GM23338 (cell line): ENCODE measurements at regions not wholly inside any gene's neighbourhood (a gene's known extent, or its start where the extent isn't known, plus 50 kb on each side); places are given as distances from the start of the nearest gene placed in this dataset.

Source experiments
- ATAC-seq: fragments of 200-7000 bp; cut with Tn5 transposase; 3 replicates; pipeline ENCODE4 v1.9.1; 2020
- DNase-seq: peaks from one replicate; pipeline ENCODE4 v3.0.0-alpha.2; 2015; ENCODE audit warnings: low spot score
- H2AFZ ChIP-seq: fragments of 200-600 bp; sonication (generic); 2 replicates; pipeline ENCODE4 v1.8.0; 2016; ENCODE audit warnings: antibody characterized with exemption, mild to moderate bottlenecking, moderate library complexity
- H3F3A ChIP-seq: fragments of 200-600 bp; sonication (generic); replicated peaks from 2 replicates; pipeline ENCODE4 v1.8.0; 2017; ENCODE audit warnings: antibody characterized with exemption, mixed run types, low read depth
- H3K27ac ChIP-seq: fragments of 200-600 bp; sonication (generic); 2 replicates; pipeline ENCODE4 v1.6.1; 2016; ENCODE audit warnings: low read depth
- H3K27me3 ChIP-seq: fragments of 200-600 bp; sonication (generic); 2 replicates; pipeline ENCODE4 v1.8.0; 2016; ENCODE audit warnings: mild to moderate bottlenecking, mixed run types, moderate library complexity; ENCODE audit not compliant: insufficient read depth
- H3K36me3 ChIP-seq: fragments of 200-600 bp; sonication (generic); 2 replicates; pipeline ENCODE4 v1.8.0; 2016; ENCODE audit warnings: mild to moderate bottlenecking; ENCODE audit not compliant: insufficient read depth
- H3K4me1 ChIP-seq: fragments of 200-600 bp; sonication (generic); 2 replicates; pipeline ENCODE4 v1.8.0; 2016; ENCODE audit warnings: mild to moderate bottlenecking, moderate library complexity; ENCODE audit not compliant: insufficient read depth
- H3K4me2 ChIP-seq: fragments of 200-600 bp; sonication (generic); 2 replicates; pipeline ENCODE4 v1.7.1; 2017; ENCODE audit warnings: mixed run types
- H3K4me3 ChIP-seq: fragments of 200-600 bp; sonication (generic); 2 replicates; pipeline ENCODE4 v1.6.1; 2016; ENCODE audit warnings: mixed run types
- H3K79me2 ChIP-seq: fragments of 200-600 bp; sonication (generic); replicated peaks from 2 replicates; pipeline ENCODE4 v1.8.0; 2017; ENCODE audit warnings: mild to moderate bottlenecking; ENCODE audit not compliant: insufficient read depth
- H3K9me2 ChIP-seq: fragments of 200-600 bp; sonication (generic); 2 replicates; pipeline ENCODE4 v1.8.0; 2017; ENCODE audit not compliant: insufficient read depth
- H4K20me1 ChIP-seq: fragments of 200-600 bp; sonication (generic); replicated peaks from 2 replicates; pipeline ENCODE4 v1.8.0; 2017; ENCODE audit warnings: mild to moderate bottlenecking; ENCODE audit not compliant: insufficient read depth
- H3K27ac Mint-ChIP-seq: 2 replicates; pipeline ENCODE4 v1.8.0; 2020; ENCODE audit warnings: inconsistent platforms, mild to moderate bottlenecking, moderate library complexity, mixed read lengths
- H3K27me3 Mint-ChIP-seq: 3 replicates; pipeline ENCODE4 v1.8.0; 2022; ENCODE audit warnings: low read depth, mild to moderate bottlenecking, moderate library complexity, mixed read lengths, inconsistent platforms; ENCODE audit not compliant: insufficient read depth, poor library complexity
- H3K36me3 Mint-ChIP-seq: 3 replicates; pipeline ENCODE4 v1.8.0; 2021; ENCODE audit warnings: low read depth, mild to moderate bottlenecking, inconsistent platforms, moderate library complexity, mixed read lengths
- H3K4me1 Mint-ChIP-seq: 3 replicates; pipeline ENCODE4 v1.8.0; 2020; ENCODE audit warnings: mild to moderate bottlenecking, inconsistent platforms, mixed read lengths
- H3K4me3 Mint-ChIP-seq: 3 replicates; pipeline ENCODE4 v1.8.0; 2021; ENCODE audit warnings: moderate library complexity, mild to moderate bottlenecking, inconsistent platforms, mixed read lengths
- H3K9me3 Mint-ChIP-seq: 3 replicates; pipeline ENCODE4 v1.8.0; 2020; ENCODE audit warnings: moderate library complexity, mild to moderate bottlenecking, inconsistent platforms, mixed read lengths
- CREB1 ChIP-seq: fragments of 250-450 bp; sonication (Bioruptor Pico); IDR thresholded peaks from 2 replicates; pipeline ENCODE4 v1.5.0; 2020; ENCODE audit warnings: low read depth, mild to moderate bottlenecking, moderate library complexity
- CTCF ChIP-seq, 2 experiments: fragments of 200-600 bp in 1 of 2; sonication (generic) in 1 of 2; conservative IDR thresholded peaks; 2 replicates each; pipeline versions ENCODE4 v1.5.1 to v1.6.1; 2016 to 2017; ENCODE audit warnings: antibody characterized with exemption in 2 of 2, low read depth in 2 of 2, mild to moderate bottlenecking in 2 of 2, moderate library complexity in 1 of 2
- EZH2 ChIP-seq: fragments of 200-600 bp; sonication (generic); IDR thresholded peaks from one replicate; pipeline ENCODE4 v1.8.0; 2017; ENCODE audit warnings: antibody characterized with exemption, mild to moderate bottlenecking, low read depth; ENCODE audit not compliant: unreplicated experiment
- EZH2phosphoT487 ChIP-seq: fragments of 200-600 bp; sonication (generic); IDR thresholded peaks from one replicate; pipeline ENCODE4 v1.8.1; 2018; ENCODE audit warnings: antibody characterized with exemption; ENCODE audit not compliant: unreplicated experiment
- JUNB ChIP-seq: IDR thresholded peaks from one replicate; pipeline ENCODE4 v1.6.1; 2016; ENCODE audit warnings: antibody characterized with exemption; ENCODE audit not compliant: unreplicated experiment
- NANOG ChIP-seq: IDR thresholded peaks from 2 replicates; pipeline ENCODE4 v1.6.1; 2016; ENCODE audit warnings: antibody characterized with exemption, borderline replicate concordance
- POLR2AphosphoS5 ChIP-seq: IDR thresholded peaks from 2 replicates; pipeline ENCODE4 v1.6.1; 2016; ENCODE audit warnings: antibody characterized with exemption, low read depth
- ZNF114 ChIP-seq: fragments of 250-450 bp; sonication (Bioruptor Pico); IDR thresholded peaks from 2 replicates; pipeline ENCODE4 v1.5.0; 2020; ENCODE audit warnings: mild to moderate bottlenecking, moderate library complexity
- ZNF331 ChIP-seq: fragments of 250-450 bp; sonication (Bioruptor Pico); IDR thresholded peaks from 2 replicates; pipeline ENCODE4 v1.5.0; 2020; ENCODE audit warnings: low read depth, mild to moderate bottlenecking, moderate library complexity
- TF ChIP-seq, protein P1 (sequence below): IDR thresholded peaks from 2 replicates; pipeline ENCODE4 v1.6.1; 2016; ENCODE audit warnings: antibody characterized with exemption
- TF ChIP-seq, protein P2 (sequence below): fragments of 250-450 bp; sonication (Bioruptor Pico); IDR thresholded peaks from 2 replicates; pipeline ENCODE4 v1.5.0; 2020; ENCODE audit warnings: mild to moderate bottlenecking, moderate library complexity

- Mint-ChIP-seq H3K36me3 (no peaks in the 10 kb centered on the region), H3K4me3 (no peak overlapping the region), H3K27me3 (no peaks in the 10 kb centered on the region), H3K4me1 (no peaks in the 10 kb centered on the region), H3K9me3 (no peaks in the 10 kb centered on the region), H3K27ac (no peak overlapping the region)
- TF ChIP-seq, protein P1, sequence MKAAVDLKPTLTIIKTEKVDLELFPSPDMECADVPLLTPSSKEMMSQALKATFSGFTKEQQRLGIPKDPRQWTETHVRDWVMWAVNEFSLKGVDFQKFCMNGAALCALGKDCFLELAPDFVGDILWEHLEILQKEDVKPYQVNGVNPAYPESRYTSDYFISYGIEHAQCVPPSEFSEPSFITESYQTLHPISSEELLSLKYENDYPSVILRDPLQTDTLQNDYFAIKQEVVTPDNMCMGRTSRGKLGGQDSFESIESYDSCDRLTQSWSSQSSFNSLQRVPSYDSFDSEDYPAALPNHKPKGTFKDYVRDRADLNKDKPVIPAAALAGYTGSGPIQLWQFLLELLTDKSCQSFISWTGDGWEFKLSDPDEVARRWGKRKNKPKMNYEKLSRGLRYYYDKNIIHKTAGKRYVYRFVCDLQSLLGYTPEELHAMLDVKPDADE, result no peak
- TF ChIP-seq JUNB (no peak), EZH2 (no peak), POLR2AphosphoS5 (no peak), NANOG (no peak), CTCF (conservative IDR thresholded peaks at IDR 0.05; ENCODE audit: low read depth in 2 of 2) (no peak), ZNF331 (CRISPR knock-in tag) (no peak), ZNF114 (no peak), CREB1 (CRISPR knock-in tag) (no peak), EZH2phosphoT487 (no peak)
- TF ChIP-seq, protein P2, sequence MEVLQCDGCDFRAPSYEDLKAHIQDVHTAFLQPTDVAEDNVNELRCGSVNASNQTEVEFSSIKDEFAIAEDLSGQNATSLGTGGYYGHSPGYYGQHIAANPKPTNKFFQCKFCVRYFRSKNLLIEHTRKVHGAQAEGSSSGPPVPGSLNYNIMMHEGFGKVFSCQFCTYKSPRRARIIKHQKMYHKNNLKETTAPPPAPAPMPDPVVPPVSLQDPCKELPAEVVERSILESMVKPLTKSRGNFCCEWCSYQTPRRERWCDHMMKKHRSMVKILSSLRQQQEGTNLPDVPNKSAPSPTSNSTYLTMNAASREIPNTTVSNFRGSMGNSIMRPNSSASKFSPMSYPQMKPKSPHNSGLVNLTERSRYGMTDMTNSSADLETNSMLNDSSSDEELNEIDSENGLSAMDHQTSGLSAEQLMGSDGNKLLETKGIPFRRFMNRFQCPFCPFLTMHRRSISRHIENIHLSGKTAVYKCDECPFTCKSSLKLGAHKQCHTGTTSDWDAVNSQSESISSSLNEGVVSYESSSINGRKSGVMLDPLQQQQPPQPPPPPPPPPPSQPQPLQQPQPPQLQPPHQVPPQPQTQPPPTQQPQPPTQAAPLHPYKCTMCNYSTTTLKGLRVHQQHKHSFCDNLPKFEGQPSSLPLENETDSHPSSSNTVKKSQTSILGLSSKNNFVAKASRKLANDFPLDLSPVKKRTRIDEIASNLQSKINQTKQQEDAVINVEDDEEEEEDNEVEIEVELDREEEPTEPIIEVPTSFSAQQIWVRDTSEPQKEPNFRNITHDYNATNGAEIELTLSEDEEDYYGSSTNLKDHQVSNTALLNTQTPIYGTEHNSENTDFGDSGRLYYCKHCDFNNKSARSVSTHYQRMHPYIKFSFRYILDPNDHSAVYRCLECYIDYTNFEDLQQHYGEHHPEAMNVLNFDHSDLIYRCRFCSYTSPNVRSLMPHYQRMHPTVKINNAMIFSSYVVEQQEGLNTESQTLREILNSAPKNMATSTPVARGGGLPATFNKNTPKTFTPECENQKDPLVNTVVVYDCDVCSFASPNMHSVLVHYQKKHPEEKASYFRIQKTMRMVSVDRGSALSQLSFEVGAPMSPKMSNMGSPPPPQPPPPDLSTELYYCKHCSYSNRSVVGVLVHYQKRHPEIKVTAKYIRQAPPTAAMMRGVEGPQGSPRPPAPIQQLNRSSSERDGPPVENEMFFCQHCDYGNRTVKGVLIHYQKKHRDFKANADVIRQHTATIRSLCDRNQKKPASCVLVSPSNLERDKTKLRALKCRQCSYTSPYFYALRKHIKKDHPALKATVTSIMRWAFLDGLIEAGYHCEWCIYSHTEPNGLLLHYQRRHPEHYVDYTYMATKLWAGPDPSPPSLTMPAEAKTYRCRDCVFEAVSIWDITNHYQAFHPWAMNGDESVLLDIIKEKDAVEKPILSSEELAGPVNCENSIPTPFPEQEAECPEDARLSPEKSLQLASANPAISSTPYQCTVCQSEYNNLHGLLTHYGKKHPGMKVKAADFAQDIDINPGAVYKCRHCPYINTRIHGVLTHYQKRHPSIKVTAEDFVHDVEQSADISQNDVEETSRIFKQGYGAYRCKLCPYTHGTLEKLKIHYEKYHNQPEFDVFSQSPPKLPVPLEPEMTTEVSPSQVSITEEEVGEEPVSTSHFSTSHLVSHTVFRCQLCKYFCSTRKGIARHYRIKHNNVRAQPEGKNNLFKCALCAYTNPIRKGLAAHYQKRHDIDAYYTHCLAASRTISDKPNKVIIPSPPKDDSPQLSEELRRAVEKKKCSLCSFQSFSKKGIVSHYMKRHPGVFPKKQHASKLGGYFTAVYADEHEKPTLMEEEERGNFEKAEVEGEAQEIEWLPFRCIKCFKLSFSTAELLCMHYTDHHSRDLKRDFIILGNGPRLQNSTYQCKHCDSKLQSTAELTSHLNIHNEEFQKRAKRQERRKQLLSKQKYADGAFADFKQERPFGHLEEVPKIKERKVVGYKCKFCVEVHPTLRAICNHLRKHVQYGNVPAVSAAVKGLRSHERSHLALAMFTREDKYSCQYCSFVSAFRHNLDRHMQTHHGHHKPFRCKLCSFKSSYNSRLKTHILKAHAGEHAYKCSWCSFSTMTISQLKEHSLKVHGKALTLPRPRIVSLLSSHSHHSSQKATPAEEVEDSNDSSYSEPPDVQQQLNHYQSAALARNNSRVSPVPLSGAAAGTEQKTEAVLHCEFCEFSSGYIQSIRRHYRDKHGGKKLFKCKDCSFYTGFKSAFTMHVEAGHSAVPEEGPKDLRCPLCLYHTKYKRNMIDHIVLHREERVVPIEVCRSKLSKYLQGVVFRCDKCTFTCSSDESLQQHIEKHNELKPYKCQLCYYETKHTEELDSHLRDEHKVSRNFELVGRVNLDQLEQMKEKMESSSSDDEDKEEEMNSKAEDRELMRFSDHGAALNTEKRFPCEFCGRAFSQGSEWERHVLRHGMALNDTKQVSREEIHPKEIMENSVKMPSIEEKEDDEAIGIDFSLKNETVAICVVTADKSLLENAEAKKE (CRISPR knock-in tag), result no peak
- no peaks in the 10 kb centered on the region for H3K36me3 ChIP-seq
- H3K4me3 ChIP-seq, result no peak overlapping the region
- no peaks in the 10 kb centered on the region for H3K9me2 ChIP-seq
- H3K79me2 ChIP-seq, result no peaks in the 10 kb centered on the region
- H4K20me1 ChIP-seq, result no peaks in the 10 kb centered on the region
- DNase-seq (no peak), ATAC-seq (no peak)
- H3K4me1 ChIP-seq, result no peaks in the 10 kb centered on the region
- no peak overlapping the region for H2AFZ ChIP-seq
- H3F3A ChIP-seq, result no peaks in the 10 kb centered on the region
- H3K4me2 ChIP-seq, result no peak overlapping the region
- H3K27ac ChIP-seq, result no peak overlapping the region
- no peaks in the 10 kb centered on the region for H3K27me3 ChIP-seq
Measured at GRCh38 chr9:7388755-7389154, 410.8 kb downstream of the DMAC1 start.
